ENCODE measurements at regions not wholly inside any gene's neighbourhood (a gene's known extent, or its start where the extent isn't known, plus 50 kb on each side); places are given as distances from the start of the nearest gene placed in this dataset.

DNA sequence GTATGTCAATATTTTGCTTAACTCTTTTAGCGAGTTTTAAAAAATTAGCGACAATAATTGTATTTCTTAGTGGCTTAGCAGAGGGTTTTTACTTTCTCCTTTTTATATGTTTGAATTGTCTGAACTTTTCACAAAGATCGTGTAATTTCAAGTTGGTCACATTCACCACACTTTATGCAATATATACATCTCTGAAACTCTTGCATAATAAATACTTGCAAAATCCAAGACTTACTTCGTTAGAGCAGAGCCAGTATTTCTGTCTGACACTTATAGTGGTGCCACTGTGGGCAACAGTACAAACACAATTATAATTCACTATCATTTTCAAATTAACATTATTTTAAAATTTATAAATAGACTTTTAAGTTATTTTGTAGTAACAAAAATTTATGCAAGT, 62.0 kb downstream of the SUCNR1 start:
- no peak for ATAC-seq
- no peak for TF ChIP-seq ZFP3 (CRISPR knock-in tag; IDR thresholded peaks at IDR 0.05)
- TF ChIP-seq SNAI2 (CRISPR knock-in tag; IDR thresholded peaks at IDR 0.05): no peak
- TF ChIP-seq ZFP30 (CRISPR knock-in tag; IDR thresholded peaks at IDR 0.05): no peak
- TF ChIP-seq, protein P1, sequence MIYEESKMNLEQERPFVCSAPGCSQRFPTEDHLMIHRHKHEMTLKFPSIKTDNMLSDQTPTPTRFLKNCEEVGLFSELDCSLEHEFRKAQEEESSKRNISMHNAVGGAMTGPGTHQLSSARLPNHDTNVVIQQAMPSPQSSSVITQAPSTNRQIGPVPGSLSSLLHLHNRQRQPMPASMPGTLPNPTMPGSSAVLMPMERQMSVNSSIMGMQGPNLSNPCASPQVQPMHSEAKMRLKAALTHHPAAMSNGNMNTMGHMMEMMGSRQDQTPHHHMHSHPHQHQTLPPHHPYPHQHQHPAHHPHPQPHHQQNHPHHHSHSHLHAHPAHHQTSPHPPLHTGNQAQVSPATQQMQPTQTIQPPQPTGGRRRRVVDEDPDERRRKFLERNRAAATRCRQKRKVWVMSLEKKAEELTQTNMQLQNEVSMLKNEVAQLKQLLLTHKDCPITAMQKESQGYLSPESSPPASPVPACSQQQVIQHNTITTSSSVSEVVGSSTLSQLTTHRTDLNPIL (CRISPR knock-in tag; IDR thresholded peaks at IDR 0.05; ENCODE audit: low read depth): no peak
- no peak for TF ChIP-seq ESRRG (CRISPR knock-in tag; IDR thresholded peaks at IDR 0.05)
- no peak for TF ChIP-seq ZNF565 (CRISPR knock-in tag; conservative IDR thresholded peaks at IDR 0.05; ENCODE audit: low read depth)
- no peak for TF ChIP-seq OSR1 (CRISPR knock-in tag; IDR thresholded peaks at IDR 0.05)
- TF ChIP-seq ISL1 (CRISPR knock-in tag; IDR thresholded peaks at IDR 0.05): no peak
- TF ChIP-seq TCF4 (CRISPR knock-in tag; IDR thresholded peaks at IDR 0.05; ENCODE audit: borderline replicate concordance): no peak
- TF ChIP-seq, protein P2, sequence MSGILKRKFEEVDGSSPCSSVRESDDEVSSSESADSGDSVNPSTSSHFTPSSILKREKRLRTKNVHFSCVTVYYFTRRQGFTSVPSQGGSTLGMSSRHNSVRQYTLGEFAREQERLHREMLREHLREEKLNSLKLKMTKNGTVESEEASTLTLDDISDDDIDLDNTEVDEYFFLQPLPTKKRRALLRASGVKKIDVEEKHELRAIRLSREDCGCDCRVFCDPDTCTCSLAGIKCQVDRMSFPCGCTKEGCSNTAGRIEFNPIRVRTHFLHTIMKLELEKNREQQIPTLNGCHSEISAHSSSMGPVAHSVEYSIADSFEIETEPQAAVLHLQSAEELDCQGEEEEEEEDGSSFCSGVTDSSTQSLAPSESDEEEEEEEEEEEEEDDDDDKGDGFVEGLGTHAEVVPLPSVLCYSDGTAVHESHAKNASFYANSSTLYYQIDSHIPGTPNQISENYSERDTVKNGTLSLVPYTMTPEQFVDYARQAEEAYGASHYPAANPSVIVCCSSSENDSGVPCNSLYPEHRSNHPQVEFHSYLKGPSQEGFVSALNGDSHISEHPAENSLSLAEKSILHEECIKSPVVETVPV (CRISPR knock-in tag; IDR thresholded peaks at IDR 0.05): no peak
- TF ChIP-seq PPARA (CRISPR knock-in tag; IDR thresholded peaks at IDR 0.05; ENCODE audit: borderline replicate concordance): no peak

DNA sequence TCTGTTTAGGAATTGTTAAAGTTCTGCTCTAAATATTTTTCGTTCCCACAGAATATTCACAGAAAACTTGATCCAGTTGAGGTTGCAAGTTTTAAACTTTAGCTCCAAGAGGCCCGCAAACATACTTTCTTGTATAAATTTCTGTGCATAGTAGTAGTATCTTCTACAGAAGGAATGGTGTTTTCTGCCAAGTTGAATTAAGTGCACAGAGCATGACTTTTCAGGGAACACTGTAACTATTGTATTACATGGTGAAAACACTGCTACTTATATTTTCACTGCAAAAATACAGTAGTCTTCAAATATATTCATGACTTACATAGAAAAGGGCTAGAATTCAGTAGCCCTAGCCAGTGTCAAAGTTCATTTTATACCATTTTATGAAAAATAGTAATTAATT, 67.0 kb downstream of the SUCNR1 start:
- TF ChIP-seq ISL1 (CRISPR knock-in tag; IDR thresholded peaks at IDR 0.05): no peak
- TF ChIP-seq, protein P3, sequence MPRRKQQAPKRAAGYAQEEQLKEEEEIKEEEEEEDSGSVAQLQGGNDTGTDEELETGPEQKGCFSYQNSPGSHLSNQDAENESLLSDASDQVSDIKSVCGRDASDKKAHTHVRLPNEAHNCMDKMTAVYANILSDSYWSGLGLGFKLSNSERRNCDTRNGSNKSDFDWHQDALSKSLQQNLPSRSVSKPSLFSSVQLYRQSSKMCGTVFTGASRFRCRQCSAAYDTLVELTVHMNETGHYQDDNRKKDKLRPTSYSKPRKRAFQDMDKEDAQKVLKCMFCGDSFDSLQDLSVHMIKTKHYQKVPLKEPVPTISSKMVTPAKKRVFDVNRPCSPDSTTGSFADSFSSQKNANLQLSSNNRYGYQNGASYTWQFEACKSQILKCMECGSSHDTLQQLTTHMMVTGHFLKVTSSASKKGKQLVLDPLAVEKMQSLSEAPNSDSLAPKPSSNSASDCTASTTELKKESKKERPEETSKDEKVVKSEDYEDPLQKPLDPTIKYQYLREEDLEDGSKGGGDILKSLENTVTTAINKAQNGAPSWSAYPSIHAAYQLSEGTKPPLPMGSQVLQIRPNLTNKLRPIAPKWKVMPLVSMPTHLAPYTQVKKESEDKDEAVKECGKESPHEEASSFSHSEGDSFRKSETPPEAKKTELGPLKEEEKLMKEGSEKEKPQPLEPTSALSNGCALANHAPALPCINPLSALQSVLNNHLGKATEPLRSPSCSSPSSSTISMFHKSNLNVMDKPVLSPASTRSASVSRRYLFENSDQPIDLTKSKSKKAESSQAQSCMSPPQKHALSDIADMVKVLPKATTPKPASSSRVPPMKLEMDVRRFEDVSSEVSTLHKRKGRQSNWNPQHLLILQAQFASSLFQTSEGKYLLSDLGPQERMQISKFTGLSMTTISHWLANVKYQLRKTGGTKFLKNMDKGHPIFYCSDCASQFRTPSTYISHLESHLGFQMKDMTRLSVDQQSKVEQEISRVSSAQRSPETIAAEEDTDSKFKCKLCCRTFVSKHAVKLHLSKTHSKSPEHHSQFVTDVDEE (CRISPR knock-in tag; IDR thresholded peaks at IDR 0.05): no peak
- TF ChIP-seq RARB (CRISPR knock-in tag; IDR thresholded peaks at IDR 0.05): no peak
- TF ChIP-seq ZFP30 (CRISPR knock-in tag; IDR thresholded peaks at IDR 0.05): no peak
- no peak for TF ChIP-seq TCF4 (CRISPR knock-in tag; IDR thresholded peaks at IDR 0.05; ENCODE audit: borderline replicate concordance)
- TF ChIP-seq TOX (CRISPR knock-in tag; IDR thresholded peaks at IDR 0.05; ENCODE audit: borderline replicate concordance): no peak
- TF ChIP-seq, protein P1 (CRISPR knock-in tag; IDR thresholded peaks at IDR 0.05; ENCODE audit: low read depth): no peak
- TF ChIP-seq OSR1 (CRISPR knock-in tag; IDR thresholded peaks at IDR 0.05): no peak
- TF ChIP-seq ZC3H10 (CRISPR knock-in tag; IDR thresholded peaks at IDR 0.05): no peak
- no peak for TF ChIP-seq CSDC2 (CRISPR knock-in tag; IDR thresholded peaks at IDR 0.05)
- no peak for TF ChIP-seq ARNTL (CRISPR knock-in tag; IDR thresholded peaks at IDR 0.05; ENCODE audit: borderline replicate concordance, low read depth)
- TF ChIP-seq ZFP3 (CRISPR knock-in tag; IDR thresholded peaks at IDR 0.05): no peak
- TF ChIP-seq ZNF565 (CRISPR knock-in tag; conservative IDR thresholded peaks at IDR 0.05; ENCODE audit: low read depth): no peak
- TF ChIP-seq, protein P2 (CRISPR knock-in tag; IDR thresholded peaks at IDR 0.05): no peak
- TF ChIP-seq BACH2 (CRISPR knock-in tag; IDR thresholded peaks at IDR 0.05; ENCODE audit: borderline replicate concordance): no peak
- TF ChIP-seq, protein P4, sequence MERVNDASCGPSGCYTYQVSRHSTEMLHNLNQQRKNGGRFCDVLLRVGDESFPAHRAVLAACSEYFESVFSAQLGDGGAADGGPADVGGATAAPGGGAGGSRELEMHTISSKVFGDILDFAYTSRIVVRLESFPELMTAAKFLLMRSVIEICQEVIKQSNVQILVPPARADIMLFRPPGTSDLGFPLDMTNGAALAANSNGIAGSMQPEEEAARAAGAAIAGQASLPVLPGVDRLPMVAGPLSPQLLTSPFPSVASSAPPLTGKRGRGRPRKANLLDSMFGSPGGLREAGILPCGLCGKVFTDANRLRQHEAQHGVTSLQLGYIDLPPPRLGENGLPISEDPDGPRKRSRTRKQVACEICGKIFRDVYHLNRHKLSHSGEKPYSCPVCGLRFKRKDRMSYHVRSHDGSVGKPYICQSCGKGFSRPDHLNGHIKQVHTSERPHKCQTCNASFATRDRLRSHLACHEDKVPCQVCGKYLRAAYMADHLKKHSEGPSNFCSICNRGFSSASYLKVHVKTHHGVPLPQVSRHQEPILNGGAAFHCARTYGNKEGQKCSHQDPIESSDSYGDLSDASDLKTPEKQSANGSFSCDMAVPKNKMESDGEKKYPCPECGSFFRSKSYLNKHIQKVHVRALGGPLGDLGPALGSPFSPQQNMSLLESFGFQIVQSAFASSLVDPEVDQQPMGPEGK (CRISPR knock-in tag; IDR thresholded peaks at IDR 0.05; ENCODE audit: borderline replicate concordance): no peak
- TF ChIP-seq ZNF70 (CRISPR knock-in tag; IDR thresholded peaks at IDR 0.05): no peak
- peak; percentile 45; the same call in 2 of the 3 replicates for ATAC-seq
